GM21723 (cell line): ENCODE measurements at regions not wholly inside any gene's neighbourhood (a gene's known extent, or its start where the extent isn't known, plus 50 kb on each side); places are given as distances from the start of the nearest gene placed in this dataset.

Experiments
- ATAC-seq: cut with Tn5 transposase; IDR thresholded peaks from one replicate; pipeline ENCODE4 v1.9.1; 2021; ENCODE audit warnings: mild to moderate bottlenecking, moderate library complexity; ENCODE audit not compliant: unreplicated experiment

GRCh38 chr2:225097035-225097434, 54.8 kb upstream of the DOCK10 start:
- no peak for ATAC-seq
